ENCODE measurements at regions not wholly inside any gene's neighbourhood (a gene's known extent, or its start where the extent isn't known, plus 50 kb on each side); places are given as distances from the start of the nearest gene placed in this dataset.

GRCh38 chr2:12007282-12007681 is 260.9 kb downstream of the LPIN1 start:
- peaks cover 1% of the 10 kb centered on the region for H3K9me3 Mint-ChIP-seq

GRCh38 chr2:12008425-12009061 is 262.1 kb downstream of the LPIN1 start:
- no peak overlapping the region for H3K4me3 Mint-ChIP-seq

More at GRCh38 chr2:12007282-12007681, 260.9 kb downstream of the LPIN1 start:
- Mint-ChIP-seq H3K4me3 (no peak overlapping the region), H3K27me3 (ENCODE audit: insufficient read depth) (peaks cover 7% of the 10 kb centered on the region), H3K36me3 (ENCODE audit: low read depth) (no peaks in the 10 kb centered on the region), H3K27ac (peak overlapping the region; percentile 87), H3K4me1 (peaks cover 23% of the 10 kb centered on the region)
- no peak for DNase-seq
- H3K27me3 ChIP-seq (ENCODE audit: control insufficient read depth, insufficient read depth, low read length, poor library complexity, severe bottlenecking) = no peaks in the 10 kb centered on the region
- H3K4me1 ChIP-seq (ENCODE audit: control insufficient read depth, insufficient read depth, low read length) = peaks cover 14% of the 10 kb centered on the region
- H3K9me3 ChIP-seq (ENCODE audit: control insufficient read depth, low read length) = peaks cover 5% of the 10 kb centered on the region
- 85% methylated on average over 1 of the region's 1 CpG; no CpG with 5 or more reads in 1 of the 2 experiments for WGBS, 2 experiments (ENCODE audit: insufficient coverage in 1 of 2, insufficient read length in 1 of 2)
- no peak overlapping the region for H3K4me3 ChIP-seq (ENCODE audit: low read length)
- H3K9ac ChIP-seq (ENCODE audit: extremely low read depth, low read length, poor library complexity, severe bottlenecking) = peak overlapping the region; percentile 11
- peak overlapping the region; percentile 86 for H3K27ac ChIP-seq (ENCODE audit: low read depth, low read length)
- H3K36me3 ChIP-seq (ENCODE audit: control insufficient read depth, insufficient read depth, low read length) = no peaks in the 10 kb centered on the region
- TF ChIP-seq, protein P1, sequence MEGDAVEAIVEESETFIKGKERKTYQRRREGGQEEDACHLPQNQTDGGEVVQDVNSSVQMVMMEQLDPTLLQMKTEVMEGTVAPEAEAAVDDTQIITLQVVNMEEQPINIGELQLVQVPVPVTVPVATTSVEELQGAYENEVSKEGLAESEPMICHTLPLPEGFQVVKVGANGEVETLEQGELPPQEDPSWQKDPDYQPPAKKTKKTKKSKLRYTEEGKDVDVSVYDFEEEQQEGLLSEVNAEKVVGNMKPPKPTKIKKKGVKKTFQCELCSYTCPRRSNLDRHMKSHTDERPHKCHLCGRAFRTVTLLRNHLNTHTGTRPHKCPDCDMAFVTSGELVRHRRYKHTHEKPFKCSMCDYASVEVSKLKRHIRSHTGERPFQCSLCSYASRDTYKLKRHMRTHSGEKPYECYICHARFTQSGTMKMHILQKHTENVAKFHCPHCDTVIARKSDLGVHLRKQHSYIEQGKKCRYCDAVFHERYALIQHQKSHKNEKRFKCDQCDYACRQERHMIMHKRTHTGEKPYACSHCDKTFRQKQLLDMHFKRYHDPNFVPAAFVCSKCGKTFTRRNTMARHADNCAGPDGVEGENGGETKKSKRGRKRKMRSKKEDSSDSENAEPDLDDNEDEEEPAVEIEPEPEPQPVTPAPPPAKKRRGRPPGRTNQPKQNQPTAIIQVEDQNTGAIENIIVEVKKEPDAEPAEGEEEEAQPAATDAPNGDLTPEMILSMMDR (conservative IDR thresholded peaks at IDR 0.05) = no peak

DNA sequence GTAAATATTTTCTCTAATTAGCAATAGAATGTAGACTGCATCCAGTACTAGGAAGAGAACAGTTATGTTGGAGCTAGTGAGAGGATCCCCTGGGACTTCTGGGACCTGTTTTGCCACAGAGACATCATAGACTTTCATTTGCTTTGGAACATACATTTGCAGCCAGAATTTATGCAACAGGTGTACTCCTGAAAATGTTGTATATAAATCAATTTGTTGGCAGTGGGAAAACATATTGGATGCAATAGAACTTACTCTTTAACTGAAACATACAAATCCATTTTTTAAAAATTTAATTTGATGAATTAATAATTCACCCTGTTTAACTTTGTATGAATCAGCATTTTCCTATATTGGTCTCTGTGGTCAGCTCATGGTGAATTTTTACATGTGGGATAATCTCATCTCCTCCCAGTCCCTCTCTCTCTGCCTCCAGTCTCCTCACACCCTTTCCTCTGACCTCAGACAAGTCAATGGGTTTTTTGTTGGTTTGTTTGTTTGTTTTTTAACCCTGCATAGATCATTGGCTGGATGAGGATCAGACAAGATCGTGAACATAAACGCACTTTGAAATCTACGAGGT is 263.0 kb downstream of the LPIN1 start:
- no peak overlapping the region for H3K4me3 ChIP-seq (ENCODE audit: low read length)
- WGBS, 2 experiments (ENCODE audit: insufficient coverage in 1 of 2, insufficient read length in 1 of 2) = 92% methylated on average over 3 of the region's 3 CpGs; no CpG with 5 or more reads in 1 of the 2 experiments
- H3K27ac Mint-ChIP-seq = no peak overlapping the region
- H3K9ac ChIP-seq (ENCODE audit: extremely low read depth, low read length, poor library complexity, severe bottlenecking) = no peak overlapping the region
- H3K9me3 Mint-ChIP-seq = no peaks in the 10 kb centered on the region
- peaks cover 23% of the 10 kb centered on the region for H3K4me1 Mint-ChIP-seq
- DNase-seq = no peak
- TF ChIP-seq, protein P1 (conservative IDR thresholded peaks at IDR 0.05) = no peak
- no peaks in the 10 kb centered on the region for H3K9me3 ChIP-seq (ENCODE audit: control insufficient read depth, low read length)
- H3K36me3 ChIP-seq (ENCODE audit: control insufficient read depth, insufficient read depth, low read length) = no peaks in the 10 kb centered on the region
- peaks cover 7% of the 10 kb centered on the region for H3K27me3 Mint-ChIP-seq (ENCODE audit: insufficient read depth)
- no peaks in the 10 kb centered on the region for H3K36me3 Mint-ChIP-seq (ENCODE audit: low read depth)
- H3K4me1 ChIP-seq (ENCODE audit: control insufficient read depth, insufficient read depth, low read length) = peaks cover 8% of the 10 kb centered on the region
- H3K27ac ChIP-seq (ENCODE audit: low read depth, low read length) = no peak overlapping the region
- no peaks in the 10 kb centered on the region for H3K27me3 ChIP-seq (ENCODE audit: control insufficient read depth, insufficient read depth, low read length, poor library complexity, severe bottlenecking)
- no peak overlapping the region for H3K4me3 Mint-ChIP-seq

More at GRCh38 chr2:12008425-12009061, 262.1 kb downstream of the LPIN1 start:
- H3K27ac Mint-ChIP-seq = no peak overlapping the region
- DNase-seq = no peak
- H3K4me1 Mint-ChIP-seq = peaks cover 23% of the 10 kb centered on the region
- H3K36me3 Mint-ChIP-seq (ENCODE audit: low read depth) = no peaks in the 10 kb centered on the region
- Histone ChIP-seq H3K27me3 (ENCODE audit: control insufficient read depth, insufficient read depth, low read length, poor library complexity, severe bottlenecking) (no peaks in the 10 kb centered on the region), H3K27ac (ENCODE audit: low read depth, low read length) (no peak overlapping the region), H3K9ac (ENCODE audit: extremely low read depth, low read length, poor library complexity, severe bottlenecking) (no peak overlapping the region), H3K4me1 (ENCODE audit: control insufficient read depth, insufficient read depth, low read length) (peaks cover 8% of the 10 kb centered on the region), H3K4me3 (ENCODE audit: low read length) (no peak overlapping the region), H3K9me3 (ENCODE audit: control insufficient read depth, low read length) (no peaks in the 10 kb centered on the region), H3K36me3 (ENCODE audit: control insufficient read depth, insufficient read depth, low read length) (no peaks in the 10 kb centered on the region)
- H3K9me3 Mint-ChIP-seq = no peaks in the 10 kb centered on the region
- WGBS, 2 experiments (ENCODE audit: insufficient coverage in 1 of 2, insufficient read length in 1 of 2) = 89 to 98% methylated on average over 4 to 6 of the region's 6 CpGs
- peaks cover 7% of the 10 kb centered on the region for H3K27me3 Mint-ChIP-seq (ENCODE audit: insufficient read depth)
- TF ChIP-seq, protein P1 (conservative IDR thresholded peaks at IDR 0.05) = no peak

Measured in endodermal cell (in vitro differentiated cells).